Stimulated activated naive CD4-positive, alpha-beta T cell (primary cell): ENCODE measurements at regions not wholly inside any gene's neighbourhood (a gene's known extent, or its start where the extent isn't known, plus 50 kb on each side); places are given as distances from the start of the nearest gene placed in this dataset.
"Not testable (repeated sequence)": the region's sequence is repeated elsewhere in the genome, so short reads cannot be mapped to it uniquely, and the experiment has no call there.

Experiments used
- DNase-seq, 6 experiments: peaks; one replicate each; lab custom pipeline; 2025; lab: John Stamatoyannopoulos, UW

DNA sequence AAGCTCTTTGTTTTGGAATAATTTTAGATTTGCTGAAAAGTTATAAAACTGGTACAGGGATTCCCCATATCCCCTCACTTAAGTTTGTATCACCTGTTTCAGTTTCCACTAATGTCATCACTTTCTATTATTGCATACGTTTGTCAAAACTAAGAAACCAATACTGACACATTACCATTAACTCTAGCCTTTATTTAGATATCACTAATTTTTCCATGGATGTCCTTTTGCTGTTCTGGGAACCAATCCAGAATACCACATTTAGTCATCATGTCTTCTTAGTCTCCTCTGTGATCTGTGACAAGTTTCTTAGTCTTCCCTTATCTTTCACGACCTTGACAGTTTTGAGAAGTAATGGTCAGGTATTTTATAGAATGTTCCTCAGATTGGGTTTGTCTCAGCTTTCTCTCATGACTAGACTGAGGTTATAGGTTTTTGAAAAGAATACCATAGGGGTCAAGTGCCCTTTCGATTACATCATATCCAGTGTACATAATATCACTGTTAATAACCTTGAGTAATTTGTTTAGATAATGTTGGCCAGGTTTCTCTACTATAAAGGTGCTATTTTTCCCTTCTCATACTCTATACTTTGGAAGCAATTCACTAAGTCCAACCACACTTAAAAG is 51.9 kb upstream of the NMUR2 start:
- DNase-seq, result no peak

DNA sequence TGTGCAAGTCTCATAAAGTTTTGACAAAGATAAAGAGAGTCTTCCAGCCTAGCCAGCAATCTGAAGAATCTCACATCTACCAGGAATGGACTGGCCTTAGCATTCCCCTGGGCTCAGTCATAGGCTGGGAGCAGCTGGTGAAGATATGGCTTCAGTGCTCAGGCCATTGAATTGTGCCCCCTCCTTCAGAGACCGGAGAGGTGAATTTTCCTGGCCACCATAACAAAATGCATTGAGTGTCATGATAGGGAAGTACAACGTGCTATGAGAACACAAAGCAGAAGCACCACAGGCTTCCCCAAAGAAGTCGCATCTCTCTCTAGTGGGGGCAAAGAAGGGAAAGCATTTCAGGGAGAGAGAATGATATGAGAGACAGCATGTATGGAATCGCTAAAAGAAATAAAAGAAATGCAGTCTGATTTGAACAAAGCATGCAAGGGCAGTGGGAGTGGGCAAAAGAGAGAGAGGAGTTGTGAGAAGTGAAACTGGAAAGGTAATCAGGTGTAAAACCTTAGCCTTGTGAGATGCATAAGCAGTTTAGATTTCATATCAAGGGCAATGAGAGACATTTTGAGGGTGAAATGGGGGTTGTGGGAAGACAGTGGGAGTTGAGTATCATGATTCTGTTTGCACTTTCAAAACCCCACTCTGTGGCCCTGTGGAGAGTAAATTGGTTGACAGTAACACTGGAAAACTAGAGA is 57.1 kb upstream of the NMUR2 start:
- DNase-seq, result no peak

- DNase-seq, result no peak
Observed at GRCh38 chr5:152464048-152464447, 59.0 kb upstream of the NMUR2 start.

- DNase-seq, result no peak
Observed at GRCh38 chr5:152465140-152465539, 60.1 kb upstream of the NMUR2 start.

DNA sequence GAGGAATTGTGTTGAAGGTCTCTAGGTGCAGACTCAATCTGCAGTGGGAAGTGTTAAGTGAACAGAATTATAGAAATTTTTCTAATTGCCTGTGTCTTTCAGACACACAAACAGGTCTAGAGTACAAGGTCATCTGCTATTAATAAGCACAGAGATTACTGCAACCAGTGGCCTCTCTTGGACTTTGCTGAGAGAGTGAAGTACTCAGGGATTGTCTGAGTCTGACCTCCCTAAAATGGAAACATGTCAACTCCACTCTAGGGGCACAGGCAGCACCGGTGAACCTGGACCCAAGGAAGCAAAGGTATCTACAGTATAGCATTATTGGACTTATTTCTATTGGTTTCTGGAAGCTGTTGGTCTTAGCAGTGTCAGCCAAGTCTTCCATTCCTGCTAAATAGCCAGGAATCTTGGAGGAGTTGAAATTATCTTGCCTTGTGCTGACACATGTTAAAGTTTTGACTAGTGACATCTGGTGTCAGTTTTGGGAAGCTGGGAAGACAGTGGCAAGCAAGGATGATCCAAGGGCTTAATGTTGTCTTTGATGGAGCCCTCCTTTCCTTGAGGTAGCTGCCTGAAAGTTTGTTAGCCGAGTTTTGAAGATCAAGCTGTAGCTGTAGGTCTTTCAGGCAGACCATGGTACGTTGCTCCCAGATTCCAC is 61.1 kb upstream of the NMUR2 start:
- no peak for DNase-seq

- no peak for DNase-seq
Observed at GRCh38 chr5:152470167-152470566, 65.1 kb upstream of the NMUR2 start.

- DNase-seq, result no peak
Observed at GRCh38 chr5:152472083-152472482, 67.0 kb upstream of the NMUR2 start.

GRCh38 chr5:152474961-152475360 is 69.9 kb upstream of the NMUR2 start:
- no peak for DNase-seq

DNA sequence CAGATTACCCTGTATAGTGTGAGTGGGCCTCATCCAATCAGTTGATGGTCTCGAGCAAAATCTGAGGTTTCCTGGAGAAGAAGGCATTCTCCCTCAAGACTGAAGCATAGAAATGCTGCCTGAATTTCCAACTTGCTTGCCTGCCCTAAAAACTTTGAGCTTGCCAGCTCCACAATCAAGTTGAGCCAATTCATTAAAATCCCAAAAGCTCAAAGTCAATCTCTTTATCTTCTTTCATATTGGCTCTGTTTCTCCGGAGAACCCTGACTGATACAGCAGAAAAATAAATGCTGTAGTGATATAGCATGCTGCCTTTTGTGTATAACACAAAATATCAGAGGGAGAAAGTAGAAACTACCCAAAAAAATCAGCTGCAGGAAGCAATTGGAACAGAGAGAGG is 72.5 kb upstream of the NMUR2 start:
- no peak for DNase-seq

DNA sequence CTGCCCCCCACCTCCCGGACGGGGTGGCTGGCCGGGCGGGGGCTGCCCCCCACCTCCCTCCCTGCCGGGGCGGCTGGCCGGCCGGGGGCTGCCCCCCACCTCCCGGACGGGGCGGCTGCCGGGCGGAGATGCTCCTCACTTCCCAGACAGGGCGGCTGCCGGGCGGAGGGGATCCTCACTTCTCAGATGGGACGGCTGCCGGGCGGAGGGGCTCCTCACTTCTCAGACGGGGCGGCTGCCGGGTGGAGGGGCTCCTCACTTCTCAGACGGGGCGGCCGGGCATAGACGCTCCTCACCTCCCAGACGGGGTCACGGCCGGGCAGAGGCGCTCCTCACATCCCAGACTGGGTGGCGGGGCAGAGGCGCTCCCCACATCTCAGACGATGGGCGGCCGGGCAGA is 74.8 kb upstream of the NMUR2 start:
- DNase-seq, result not testable (repeated sequence)

GRCh38 chr5:152480677-152481076 is 75.6 kb upstream of the NMUR2 start:
- not testable (repeated sequence) for DNase-seq

DNA sequence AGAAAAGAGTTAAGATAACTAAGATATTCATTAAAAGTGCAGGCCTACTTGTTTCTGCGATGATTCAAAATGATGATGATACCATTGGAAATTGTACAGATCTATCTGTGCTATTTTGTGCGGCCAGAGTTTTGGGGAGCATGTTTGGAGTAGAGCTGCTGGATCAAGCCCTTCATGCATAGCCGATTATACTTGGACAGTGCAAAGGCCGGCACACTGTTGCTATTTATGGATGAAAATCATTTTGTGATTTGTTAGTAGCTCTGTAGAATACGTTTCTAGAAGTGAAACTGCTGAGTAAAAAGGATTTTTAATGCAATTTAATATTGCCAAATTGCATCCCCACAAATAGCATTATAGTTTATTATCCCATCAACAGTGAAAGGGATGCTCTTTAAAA is 82.1 kb upstream of the NMUR2 start:
- DNase-seq, result no peak

DNA sequence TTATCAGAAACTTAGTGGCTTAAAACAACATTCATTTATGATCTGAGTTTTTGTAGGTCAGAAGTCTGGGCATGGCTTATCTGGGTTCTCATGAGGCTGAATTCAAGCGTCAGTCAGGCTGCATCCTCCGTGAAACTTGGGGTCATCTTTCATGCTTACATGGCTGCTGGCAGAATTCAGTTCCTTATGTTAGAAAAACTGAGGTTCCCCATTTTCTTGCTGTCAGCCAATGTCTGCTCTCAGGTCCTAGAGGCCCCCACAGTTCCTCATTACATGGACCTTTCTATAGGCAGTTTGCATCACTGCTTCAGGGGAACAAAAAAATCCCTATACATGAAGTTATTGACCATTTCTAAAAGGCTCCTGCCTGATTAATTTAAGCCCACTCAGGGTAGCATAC is 83.8 kb upstream of the NMUR2 start:
- DNase-seq, result no peak

- no peak for DNase-seq
Observed at GRCh38 chr5:152499814-152500535, 94.9 kb upstream of the NMUR2 start.

DNA sequence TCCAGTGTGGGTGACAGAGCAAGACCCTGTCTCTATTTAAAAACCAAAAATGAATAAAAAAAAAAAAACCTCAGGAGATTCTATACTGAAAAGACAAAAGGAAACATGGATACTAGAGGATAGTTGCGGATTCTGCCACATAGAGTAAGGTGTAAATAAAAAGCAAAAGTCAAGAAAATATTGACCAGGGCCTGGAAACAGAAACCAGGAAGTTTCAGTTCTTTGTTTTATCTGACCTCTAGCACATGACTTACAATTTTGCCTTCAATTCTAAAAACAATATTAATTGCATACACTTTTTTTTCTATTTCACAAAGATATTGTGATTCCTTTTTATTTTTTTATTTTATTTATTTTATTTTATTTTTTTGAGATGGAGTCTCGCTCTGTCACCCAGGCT is 96.2 kb upstream of the NMUR2 start:
- no peak for DNase-seq

DNA sequence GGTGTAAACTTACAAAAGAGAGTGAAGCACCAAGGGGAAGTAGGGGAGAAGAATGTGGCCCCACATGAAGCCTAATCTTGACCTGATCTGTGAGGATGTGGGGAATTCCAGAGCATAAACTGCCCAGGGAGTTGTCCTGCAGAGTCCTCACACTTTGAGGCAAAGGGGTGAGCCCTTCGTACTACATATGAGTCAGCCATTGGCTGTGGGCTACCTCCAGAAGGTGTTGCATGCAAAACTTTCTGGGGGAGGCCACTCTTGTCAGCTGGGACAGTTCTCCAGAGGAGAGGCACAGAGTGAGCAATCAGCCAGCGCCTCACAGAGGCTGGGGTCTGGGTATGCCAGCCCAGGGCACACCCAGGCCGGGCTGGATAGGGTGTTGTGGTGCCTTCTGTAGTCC is 98.1 kb upstream of the NMUR2 start:
- DNase-seq, result no peak

GRCh38 chr5:152505442-152506042 is 100.5 kb upstream of the NMUR2 start:
- DNase-seq, result peak in 3 of 6 experiments; percentile 1 to 10 (median 3)

- DNase-seq, result no peak
Observed at GRCh38 chr5:152511120-152511519, 106.0 kb upstream of the NMUR2 start.

DNA sequence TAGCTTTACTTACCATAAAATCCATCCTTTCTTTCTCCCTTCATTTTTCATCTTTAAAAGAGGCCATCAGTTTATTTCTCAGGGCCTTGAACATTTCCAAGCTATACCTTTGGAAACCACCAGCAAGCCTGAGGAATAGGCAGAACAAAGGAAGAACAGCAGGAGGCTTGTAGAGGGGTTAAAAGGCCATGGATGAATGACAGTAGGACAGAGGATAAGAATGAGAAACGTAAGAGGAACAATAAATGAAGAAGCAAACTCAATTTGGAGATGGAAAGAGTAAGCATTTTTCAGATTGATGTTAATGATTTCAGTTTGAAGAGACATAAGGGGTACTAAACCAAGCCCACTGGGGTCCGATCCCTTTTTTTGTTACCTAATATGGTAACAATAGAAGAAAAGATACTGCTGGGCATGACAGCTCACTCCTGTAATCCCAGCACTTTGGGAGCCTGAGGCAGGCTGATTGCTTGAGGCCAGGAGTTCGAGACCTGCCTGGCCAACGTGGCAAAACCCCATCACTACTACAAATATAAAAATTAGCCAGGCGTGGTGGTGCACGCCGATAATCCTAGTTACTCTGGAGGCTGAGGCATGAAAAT is 106.6 kb upstream of the NMUR2 start:
- DNase-seq, result no peak

- no peak for DNase-seq
Observed at GRCh38 chr5:152514827-152515397, 109.8 kb upstream of the NMUR2 start.

DNA sequence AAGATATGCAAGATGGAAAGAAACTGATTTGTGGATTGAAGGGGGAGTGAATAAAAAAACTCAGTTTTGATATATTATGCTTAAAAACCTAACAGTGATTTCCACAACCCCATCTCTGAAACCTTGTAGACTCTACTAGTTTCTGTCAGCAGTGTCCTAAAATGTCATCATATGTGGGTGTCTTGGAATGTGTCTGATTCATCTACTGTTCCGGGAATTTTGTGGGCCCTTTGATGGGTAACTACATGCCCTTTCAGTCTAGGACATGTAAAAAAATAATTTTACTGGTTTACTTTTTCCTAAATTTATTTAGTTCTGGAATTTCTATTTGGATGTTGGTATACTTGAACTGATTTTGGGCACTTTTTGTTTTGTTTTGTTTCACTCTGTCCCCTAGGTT is 118.9 kb upstream of the NMUR2 start:
- no peak for DNase-seq
